ENCODE measurements at regions not wholly inside any gene's neighbourhood (a gene's known extent, or its start where the extent isn't known, plus 50 kb on each side); places are given as distances from the start of the nearest gene placed in this dataset.
"Not testable (repeated sequence)": the region's sequence is repeated elsewhere in the genome, so short reads cannot be mapped to it uniquely, and the experiment has no call there.

GRCh38 chr7:113705439-113705838 is 213.4 kb downstream of the PPP1R3A start:
- DNase-seq = no peak

GRCh38 chr7:113698556-113699220 is 220.1 kb downstream of the PPP1R3A start:
- DNase-seq = no peak

- no peak for DNase-seq
These were observed 224.7 kb downstream of the PPP1R3A start for GRCh38 chr7:113694149-113694548.

- DNase-seq = no peak
These were observed 234.6 kb downstream of the PPP1R3A start for GRCh38 chr7:113684165-113684564.

- DNase-seq = no peak
These were observed 241.0 kb downstream of the PPP1R3A start for GRCh38 chr7:113677811-113678210.

GRCh38 chr7:113664867-113665266 is 253.9 kb downstream of the PPP1R3A start:
- DNase-seq = no peak

- no peak for DNase-seq
These were observed 259.4 kb downstream of the PPP1R3A start for GRCh38 chr7:113659416-113659815.

GRCh38 chr7:113657603-113658002 is 261.2 kb downstream of the PPP1R3A start:
- DNase-seq = no peak

GRCh38 chr7:113652501-113652900 is 266.3 kb downstream of the PPP1R3A start:
- no peak for DNase-seq

- DNase-seq = no peak
These were observed 269.3 kb downstream of the PPP1R3A start for GRCh38 chr7:113649556-113649955.

- DNase-seq = no peak
These were observed 279.6 kb downstream of the PPP1R3A start for GRCh38 chr7:113639221-113639620.

- DNase-seq = no peak
These were observed 281.9 kb downstream of the PPP1R3A start for GRCh38 chr7:113636727-113637421.

- no peak for DNase-seq
These were observed 283.3 kb downstream of the PPP1R3A start for GRCh38 chr7:113635492-113635891.

GRCh38 chr7:113633073-113633472 is 285.7 kb downstream of the PPP1R3A start:
- DNase-seq = no peak

- no peak for DNase-seq
These were observed 289.6 kb downstream of the PPP1R3A start for GRCh38 chr7:113628948-113629847.

- DNase-seq = no peak
These were observed 293.2 kb downstream of the PPP1R3A start for GRCh38 chr7:113625494-113626102.

GRCh38 chr7:113622796-113623195 is 296.0 kb downstream of the PPP1R3A start:
- DNase-seq = no peak

- no peak for DNase-seq
These were observed 308.2 kb downstream of the PPP1R3A start for GRCh38 chr7:113610572-113610971.

- no peak for DNase-seq
These were observed 310.0 kb downstream of the PPP1R3A start for GRCh38 chr7:113608782-113609181.

GRCh38 chr7:113606325-113606724 is 312.5 kb downstream of the PPP1R3A start:
- no peak for DNase-seq

- DNase-seq = not testable (repeated sequence)
These were observed 318.4 kb downstream of the PPP1R3A start for GRCh38 chr7:113600428-113600827.

- not testable (repeated sequence) for DNase-seq
These were observed 325.4 kb downstream of the PPP1R3A start for GRCh38 chr7:113593455-113593854.

- not testable (repeated sequence) for DNase-seq
These were observed 325.9 kb downstream of the PPP1R3A start for GRCh38 chr7:113592924-113593323.

All from stimulated activated CD4-positive, alpha-beta T cell treated with anti-CD3 and anti-CD28 coated beads, Interleukin-4, amount 100 ng/mL, for 24 hours (primary cell).